NCI-H82 (cell line): ENCODE measurements at regions not wholly inside any gene's neighbourhood (a gene's known extent, or its start where the extent isn't known, plus 50 kb on each side); places are given as distances from the start of the nearest gene placed in this dataset.

Source experiments
- DNase-seq: peaks from one replicate; lab custom pipeline; 2025; lab: John Stamatoyannopoulos, UW

DNA sequence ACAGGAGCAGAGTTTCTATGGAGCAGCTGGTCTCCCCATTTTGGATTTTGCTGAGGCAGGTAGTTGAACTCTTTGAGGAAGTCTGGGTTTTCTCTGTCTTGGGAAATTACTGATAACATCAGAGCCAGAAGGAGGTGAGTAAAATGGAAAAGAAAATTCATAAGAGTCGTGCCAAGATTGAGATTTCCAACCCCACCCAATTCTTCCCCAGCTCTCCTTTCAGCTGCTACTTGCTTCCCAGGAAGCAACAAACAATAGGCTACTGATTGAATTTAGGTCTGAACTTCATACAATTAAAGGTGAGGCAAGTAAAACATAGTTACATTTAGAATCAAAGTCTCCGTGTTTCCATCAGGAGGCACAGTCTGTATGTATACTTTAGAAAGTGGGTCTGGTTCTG lies 54.6 kb upstream of the EOLA2 start:
- DNase-seq: no peak

DNA sequence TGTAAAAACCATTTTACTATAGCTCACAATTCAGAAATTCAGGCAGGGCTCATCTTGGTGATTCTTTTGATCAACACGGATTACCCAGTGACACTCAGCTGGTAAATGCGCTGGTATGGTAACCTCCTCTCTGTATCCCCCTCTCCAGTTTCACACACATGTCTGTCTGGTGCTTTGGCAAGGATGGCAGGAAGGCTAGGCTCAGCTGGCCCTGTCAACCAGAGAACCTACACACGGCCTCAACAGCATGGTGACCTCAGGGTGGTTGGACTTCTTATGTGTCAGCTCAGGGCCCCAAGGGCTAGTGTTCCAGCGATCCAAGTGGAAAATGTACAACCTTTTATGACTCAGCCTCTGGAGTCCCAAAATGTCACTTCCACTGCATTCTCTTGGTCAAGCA lies 55.7 kb upstream of the EOLA2 start:
- no peak for DNase-seq

DNA sequence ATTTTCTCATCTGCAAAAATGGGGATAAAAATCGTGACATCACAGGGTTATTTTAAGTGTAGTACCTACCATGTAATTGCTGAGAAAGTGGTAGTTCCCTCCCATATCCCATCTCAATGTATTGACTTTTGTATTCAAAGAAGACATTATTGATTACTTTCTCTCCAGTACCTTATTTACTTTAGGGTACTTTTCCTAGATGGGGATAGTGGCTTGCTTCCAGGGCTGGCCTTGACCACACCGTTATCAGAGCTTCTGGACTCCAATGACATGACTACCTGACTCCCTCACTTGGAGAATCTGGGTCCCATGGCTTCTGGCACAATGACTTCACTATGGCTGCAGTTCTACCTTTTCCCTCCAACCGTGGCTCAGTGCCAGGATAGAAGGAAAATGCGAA lies 58.2 kb upstream of the EOLA2 start:
- DNase-seq: no peak

DNA sequence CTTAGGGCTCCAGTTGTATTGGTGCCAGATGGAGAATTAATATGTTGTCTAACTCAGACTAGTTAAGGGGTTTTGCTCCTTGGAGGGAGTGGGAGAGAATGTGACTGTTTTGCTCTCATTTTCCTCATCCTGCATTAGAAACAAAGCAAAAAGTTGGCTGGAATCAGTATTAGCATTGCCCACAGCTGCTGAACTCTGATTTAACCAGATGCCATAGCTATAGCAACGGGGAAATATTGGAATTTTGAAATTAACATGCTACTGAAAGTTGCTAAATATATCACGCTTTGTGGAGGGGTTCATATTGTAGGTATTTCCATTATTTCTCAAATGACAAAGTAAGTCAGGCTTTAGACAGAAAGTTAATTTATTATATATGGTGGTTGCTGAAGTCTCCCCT lies 66.7 kb upstream of the EOLA2 start:
- no peak for DNase-seq

DNA sequence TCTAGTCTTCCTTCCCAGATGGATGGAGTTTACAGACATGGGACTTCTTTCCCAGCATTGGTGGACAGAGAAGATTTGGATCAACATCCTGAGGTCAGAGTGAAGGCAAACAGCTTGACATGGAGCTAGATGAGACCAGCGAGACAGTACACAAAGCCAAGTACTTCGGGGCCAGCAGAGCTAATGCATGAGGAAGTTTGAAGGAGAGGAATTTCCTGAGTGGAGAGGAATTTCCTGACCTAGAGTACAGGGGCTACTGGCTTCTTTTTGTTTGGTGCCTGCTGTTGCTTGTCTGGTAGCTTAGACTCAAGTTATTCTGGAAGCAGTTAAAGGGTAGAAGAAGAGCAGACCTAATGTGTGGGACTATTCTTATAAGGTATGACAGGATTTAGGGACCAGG lies 69.1 kb upstream of the EOLA2 start:
- no peak for DNase-seq

DNA sequence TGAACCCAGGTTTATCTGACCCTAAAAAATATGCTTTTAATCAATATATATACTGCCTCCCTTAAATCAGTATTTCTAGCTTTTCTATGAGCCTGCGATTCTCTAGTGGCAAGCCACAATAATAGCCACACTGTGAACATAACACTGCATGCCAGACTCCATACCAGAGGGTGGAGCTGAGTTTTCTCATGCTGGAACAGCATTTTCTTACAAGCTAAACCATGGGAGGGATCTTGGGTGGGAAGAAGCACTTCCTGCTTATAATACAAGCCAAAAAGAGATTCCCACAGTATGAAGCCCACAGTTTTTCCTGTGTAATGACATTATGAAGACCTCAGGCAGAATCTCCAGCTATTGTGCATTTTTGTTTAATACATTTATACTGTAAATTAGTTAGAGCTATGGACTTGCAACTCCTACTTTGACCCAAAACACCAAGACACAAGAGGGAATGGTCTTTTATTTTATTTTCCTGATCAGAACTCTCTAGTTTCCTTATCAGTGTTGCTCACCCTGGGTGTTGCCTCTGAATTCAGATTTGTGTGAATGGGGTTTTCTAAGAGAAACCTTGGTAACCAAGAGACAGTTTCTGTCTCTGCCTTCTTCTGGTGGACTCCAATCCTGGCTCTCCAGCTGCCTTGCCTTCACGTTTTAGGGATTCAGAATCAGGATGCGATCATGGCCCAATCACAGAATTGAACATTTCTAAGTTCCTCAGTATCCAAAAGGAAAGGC lies 74.5 kb upstream of the EOLA2 start:
- no peak for DNase-seq

DNA sequence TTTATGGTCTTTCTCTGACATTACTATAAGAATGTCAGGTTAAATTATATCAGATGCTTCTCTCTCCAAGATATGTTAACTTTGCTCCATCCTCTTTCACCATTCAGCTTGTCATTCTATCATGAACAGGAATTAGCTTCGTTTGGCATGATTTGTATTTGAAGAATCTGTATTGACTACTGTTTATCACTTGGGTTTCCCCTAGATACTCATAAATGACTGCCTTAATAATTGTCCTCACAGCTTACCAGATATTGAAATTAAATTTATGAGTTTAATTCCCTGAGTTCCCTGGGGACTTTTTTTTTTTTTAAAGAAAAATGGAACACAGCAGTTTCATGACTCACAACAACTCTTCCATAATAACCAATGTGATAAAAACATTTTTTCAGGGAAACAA lies 76.2 kb upstream of the EOLA2 start:
- no peak for DNase-seq

DNA sequence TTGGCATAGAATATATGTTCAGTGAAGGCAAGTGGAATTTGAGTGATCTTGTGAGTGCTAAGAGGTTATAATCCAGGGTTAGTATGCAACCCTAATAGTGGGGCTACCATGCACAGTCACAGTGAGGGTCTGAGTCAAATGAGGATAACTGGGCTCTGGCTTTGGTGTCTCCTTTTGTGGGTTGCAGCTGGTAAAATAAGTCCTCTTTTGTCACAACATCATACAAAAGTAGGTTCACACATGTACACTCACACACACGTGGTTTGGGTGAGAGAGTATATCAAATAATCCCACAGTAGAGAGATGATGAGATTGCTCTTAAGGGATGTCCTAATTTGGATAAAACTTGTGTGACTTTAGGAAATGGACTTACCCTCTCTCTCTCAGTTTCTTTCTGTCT lies 79.6 kb upstream of the EOLA2 start:
- DNase-seq: peak; percentile 7

DNA sequence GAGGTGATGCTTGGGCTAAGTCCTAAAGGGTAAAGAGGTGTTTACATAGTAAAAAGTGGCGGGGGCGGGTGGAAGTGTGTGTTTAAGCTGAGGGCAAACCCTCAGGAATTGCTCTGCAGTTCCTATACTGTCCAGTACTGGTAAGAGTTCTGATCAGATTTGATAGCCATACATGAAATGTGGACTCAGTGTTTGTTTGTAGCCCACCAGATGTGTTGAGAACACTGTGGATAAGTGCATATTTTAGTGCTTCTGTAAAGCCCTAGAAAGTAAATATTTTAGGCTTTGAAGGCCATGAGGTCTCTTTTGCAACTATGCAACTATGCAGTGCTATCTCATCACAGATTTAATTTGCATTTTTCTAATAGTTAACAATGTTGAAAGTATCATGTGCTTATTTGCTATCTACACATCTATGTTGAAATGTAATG lies 80.7 kb upstream of the EOLA2 start:
- DNase-seq: peak; percentile 50

DNA sequence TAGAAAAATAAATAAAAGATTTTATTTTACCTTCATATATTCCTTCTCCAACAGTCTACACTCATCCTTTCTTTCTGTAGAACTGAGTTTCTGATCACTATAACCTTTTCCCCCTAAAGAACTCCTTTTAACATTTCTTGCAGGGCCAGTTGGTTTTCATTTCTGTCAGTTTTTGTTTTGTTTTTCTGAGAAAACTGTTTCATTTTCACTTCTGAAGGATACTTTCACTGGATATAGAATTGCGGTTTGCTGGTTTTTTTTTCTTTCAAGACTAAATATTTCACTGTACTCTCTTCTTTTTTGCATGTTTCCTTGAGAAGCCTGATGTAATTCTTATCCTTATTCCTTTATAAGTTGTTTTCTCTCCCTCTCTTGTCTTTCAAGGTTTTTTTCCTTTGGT lies 90.4 kb upstream of the EOLA2 start:
- DNase-seq: no peak

DNA sequence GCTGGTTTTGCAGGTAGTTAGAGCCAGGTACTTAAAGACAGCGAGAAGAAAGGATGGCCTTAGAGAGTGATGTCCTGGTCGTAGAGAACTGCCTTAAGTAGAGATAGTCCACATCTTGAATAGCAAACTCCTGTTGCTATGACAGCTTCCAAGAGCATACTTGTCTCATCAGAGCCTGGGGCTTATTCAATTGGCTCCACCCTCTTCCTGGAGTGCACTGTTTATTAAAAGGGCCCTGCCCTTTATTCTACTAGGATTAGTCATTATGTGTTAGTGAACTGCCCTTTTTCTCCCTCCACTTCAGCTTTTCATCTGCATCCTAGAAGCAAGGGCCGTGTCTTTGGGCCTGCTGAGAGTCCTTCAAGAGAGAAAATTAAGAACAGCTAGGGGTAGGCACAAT lies 94.5 kb upstream of the EOLA2 start:
- DNase-seq: peak; percentile 57

DNA sequence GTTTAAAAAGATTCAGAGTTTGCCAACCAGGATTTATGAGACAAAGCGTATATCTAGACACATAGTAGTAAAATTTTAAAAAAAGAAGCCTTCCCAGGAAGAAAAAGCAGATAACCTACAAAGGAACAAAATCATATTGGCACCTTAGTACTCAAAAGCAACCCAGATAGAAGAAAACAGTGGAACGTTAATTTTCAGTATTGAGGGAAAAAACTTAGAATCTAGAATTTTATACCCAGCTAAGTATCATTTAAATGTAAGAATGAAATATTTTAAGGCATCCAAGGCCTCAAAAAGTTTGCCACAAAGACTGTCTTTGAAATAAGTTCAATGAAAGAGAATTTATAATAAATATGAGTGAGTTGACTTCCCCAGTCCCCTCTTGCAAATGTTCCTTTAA lies 96.5 kb upstream of the EOLA2 start:
- no peak for DNase-seq

DNA sequence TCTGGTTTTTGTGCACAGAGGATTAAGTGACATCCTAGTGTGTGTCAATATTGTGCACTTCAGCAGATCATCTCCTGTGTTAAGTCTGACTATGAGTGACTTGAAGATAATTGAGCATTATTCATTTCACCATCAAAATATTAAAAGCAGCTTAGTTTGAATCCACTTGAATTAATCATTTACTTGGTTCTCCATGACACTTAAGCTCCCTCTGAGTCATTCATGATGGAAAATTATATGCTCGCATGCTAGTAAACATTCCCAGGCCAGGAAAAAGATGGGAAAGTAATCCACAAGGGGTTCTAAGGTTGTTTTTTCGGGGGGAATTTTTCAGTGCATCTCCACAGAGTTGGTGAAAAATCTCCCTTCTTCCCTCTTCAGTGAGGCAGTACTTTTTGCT lies 97.2 kb upstream of the EOLA2 start:
- DNase-seq: no peak

DNA sequence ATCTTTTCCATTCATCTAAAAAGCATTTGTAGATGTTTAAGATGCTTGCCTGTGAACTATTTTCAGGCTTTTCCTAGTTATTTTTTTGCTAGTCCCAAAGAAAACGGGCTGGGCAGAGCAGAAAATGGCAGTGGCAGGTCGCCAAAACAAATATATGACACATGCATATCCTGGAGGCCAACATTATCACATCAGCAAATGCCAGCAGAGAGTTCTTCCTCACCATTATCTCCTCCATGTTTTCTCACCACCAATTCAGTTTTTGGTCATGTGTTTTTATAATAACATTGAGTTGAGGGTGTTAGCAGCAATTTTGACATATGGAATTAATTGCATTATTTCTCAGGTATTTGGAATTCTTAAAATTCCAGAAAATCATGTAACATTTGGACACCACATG lies 97.9 kb upstream of the EOLA2 start:
- DNase-seq: no peak

DNA sequence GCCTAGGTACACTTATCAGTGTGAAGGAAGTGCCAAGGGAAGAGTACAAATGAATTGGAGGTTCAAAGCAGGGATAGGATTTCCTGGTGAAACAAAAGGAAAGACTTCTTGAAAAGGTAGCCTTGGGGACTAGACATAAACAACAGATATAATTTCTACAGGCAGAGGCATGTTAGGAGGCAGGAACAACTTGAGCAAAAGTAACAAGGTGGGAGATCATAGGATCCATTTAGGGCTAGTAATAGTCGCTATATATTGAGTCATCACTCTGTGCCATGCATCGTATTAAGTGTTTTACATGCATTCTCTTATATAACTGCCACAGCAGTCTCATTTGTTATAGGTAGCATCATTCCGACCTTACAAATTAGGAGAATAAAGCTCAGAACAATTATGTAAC lies 98.3 kb upstream of the EOLA2 start:
- no peak for DNase-seq

DNA sequence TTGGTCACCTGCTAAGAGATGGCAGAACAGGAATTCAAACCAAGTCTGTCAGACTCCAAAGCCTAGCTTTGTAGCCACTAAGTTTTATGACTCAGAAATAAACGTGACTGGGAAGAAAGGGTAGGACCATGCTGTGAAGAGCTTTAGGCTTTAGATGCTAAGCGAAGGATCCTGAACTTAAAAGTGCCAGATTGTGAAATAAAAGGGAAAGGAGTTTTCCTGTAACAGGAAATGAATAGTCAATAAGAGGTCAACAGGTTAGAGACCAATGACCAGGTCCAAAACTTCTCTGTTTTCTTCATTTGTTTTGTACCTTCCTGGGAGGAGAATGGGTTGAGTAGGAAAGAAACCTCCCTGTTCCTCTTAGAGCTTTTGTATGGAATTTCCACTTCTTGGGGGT lies 98.8 kb upstream of the EOLA2 start:
- DNase-seq: no peak

DNA sequence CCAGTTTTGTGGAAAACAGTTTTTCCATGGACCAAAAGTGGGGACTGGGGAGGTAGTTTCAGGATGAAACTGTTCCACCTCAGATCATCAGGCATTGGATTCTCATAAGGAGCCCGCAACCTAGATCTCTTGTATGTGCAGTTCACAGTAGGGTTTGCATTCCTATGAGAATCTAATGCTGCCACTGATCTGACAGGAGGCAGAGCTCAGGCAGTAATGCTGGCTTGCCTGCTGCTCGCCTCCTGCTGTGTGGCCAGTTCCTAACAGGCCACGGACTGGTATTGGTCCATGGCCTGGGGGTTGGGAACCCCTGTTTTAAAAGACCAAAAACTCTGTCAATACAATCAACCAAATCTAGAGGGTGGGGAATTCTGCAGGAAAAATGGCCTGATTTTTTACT lies 100.0 kb upstream of the EOLA2 start:
- DNase-seq: peak; percentile 36

DNA sequence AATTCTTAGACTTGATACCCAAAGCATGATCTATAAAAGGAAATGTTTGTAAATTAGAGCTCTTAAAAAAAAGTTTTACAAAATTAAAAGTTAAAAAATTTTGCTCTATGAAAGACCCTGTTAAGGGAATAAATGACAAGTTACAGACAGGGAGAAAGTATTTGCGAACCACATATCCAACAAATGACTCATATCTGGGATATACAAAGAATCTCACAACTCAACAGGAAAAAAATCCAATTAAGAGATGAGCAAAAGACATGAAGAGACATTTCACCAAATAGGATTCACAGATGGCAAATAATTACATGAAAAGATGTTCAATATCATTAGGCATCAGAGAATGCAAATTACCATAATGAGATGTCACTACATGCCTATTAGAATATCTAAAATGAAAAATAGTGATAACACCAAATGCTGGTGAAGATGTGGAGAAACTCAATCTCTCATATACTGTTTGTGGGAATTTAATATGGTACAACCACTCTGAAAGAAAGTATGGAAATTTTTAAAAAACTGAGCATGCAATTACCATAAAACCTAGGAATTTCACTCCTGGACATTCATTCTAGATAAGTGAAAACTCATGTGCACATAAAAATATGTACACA lies 100.8 kb upstream of the EOLA2 start:
- peak; percentile 42 for DNase-seq

DNA sequence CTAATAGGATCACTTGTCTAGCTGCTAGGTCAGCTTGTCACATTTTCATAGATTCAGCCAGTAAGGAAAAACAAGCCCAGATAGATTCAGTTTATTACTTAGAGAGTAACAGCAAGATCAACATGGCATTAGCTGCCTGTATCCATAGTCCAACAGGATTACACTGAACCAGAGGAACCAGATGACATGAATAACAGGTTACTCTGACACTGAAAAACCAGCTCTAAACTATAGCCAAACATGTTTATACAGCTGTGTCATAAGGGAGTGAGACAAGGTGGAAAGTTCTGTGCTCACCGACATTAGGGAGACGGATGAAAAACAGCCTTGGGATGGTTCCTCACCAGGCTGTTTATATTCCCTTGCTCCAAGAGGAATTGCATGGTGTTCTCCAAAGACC lies 102.9 kb upstream of the EOLA2 start:
- peak; percentile 87 for DNase-seq

DNA sequence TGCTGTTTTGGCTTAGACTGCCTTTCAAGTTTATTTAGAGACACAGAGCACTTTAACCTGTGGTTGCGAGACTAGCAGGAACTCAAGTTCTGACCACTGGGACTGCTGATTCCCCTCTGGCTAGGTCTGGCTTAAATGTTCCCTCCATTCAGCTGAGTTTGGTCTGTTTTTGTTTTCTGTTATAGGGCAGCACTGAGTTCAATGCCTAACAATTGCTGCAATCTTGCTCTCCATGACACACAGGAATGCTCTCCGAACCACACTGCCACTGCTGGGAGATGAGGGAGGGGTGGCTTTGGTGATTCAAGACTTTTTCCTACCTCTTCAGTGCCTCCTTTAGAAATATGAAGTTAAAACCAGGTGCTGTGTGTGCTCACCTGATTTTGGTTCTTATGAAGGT lies 106.3 kb upstream of the EOLA2 start:
- DNase-seq: no peak

DNA sequence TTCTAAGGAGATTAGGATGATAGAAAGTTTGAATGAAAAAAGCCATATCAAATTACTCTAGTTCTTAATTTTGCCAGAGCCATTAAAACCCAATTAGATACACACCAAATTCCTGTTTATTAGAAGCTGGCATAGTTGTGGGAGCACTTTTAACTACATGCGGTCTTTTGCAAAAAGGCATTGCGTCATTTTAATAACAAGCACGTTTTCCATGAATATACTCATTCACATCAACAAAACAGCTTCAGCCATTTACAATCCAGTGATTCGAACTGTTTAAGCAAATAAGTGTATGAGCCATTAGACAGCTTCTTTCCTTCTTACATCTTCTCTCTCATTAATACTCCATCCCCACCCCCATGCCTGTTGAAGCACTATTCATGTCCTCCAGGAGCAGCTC lies 109.5 kb upstream of the EOLA2 start:
- DNase-seq: no peak

DNA sequence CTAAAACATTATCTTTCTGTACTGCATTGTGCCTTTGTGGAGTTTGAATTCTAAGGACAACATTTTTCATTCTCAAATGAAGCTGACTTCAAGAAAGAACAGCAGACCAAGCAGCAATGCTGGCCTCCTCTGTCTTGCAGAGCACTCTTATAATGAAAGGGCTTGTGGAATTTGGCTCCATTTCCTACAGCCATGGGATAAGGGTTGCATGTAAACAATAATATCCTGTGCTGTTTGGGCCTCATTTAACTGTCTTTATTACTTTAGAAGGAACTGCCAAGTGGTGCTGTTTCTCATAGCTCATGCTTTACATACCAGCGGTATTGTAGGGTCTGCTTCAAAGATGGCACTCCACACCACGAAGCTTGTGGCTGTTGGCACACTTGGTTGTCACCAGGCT lies 111.4 kb upstream of the EOLA2 start:
- DNase-seq: peak; percentile 9

DNA sequence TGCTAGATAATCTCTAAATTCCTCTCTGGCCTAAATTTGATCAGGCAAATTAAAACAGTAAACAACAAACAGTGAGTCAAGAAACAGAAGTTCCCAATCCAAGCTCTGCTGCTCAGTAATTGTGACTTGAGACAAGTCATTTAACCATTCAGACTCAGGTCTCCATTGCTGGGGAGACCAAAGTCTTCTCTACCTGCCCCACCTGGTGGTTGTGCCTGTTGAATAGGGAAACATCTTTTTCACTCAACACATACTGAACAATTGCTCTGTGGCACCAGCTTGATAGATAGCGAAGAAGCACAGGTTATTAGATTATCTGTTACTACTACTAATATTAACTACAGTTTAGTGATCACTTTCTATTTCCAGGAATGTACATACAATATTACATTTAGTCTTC lies 112.1 kb upstream of the EOLA2 start:
- peak; percentile 72 for DNase-seq

DNA sequence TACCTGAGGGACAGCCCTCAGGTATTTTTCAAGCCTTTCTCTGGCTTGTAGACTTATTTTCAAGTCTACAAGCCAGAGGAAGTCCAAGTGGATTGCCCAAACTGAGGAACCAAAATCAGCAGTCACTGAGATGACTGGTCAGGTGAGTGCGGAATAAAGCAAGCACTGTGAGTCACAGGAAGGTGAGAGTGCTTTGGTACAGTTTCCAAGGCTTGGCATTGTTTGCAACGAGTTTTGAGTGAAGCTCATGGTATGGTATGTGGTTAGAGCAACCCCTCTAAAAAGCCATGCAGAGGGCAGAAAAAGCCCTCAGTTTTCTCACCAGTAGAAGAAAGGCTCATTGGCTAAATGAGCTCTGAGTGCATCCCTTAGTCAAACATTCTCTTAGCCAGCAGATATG lies 112.8 kb upstream of the EOLA2 start:
- DNase-seq: no peak
